ENCODE measurements at regions not wholly inside any gene's neighbourhood (a gene's known extent, or its start where the extent isn't known, plus 50 kb on each side); places are given as distances from the start of the nearest gene placed in this dataset.
A peak's percentile ranks its signal among the peaks of the same experiment; 100 is the strongest.
"Not testable (repeated sequence)": the region's sequence is repeated elsewhere in the genome, so short reads cannot be mapped to it uniquely, and the experiment has no call there.

DNA sequence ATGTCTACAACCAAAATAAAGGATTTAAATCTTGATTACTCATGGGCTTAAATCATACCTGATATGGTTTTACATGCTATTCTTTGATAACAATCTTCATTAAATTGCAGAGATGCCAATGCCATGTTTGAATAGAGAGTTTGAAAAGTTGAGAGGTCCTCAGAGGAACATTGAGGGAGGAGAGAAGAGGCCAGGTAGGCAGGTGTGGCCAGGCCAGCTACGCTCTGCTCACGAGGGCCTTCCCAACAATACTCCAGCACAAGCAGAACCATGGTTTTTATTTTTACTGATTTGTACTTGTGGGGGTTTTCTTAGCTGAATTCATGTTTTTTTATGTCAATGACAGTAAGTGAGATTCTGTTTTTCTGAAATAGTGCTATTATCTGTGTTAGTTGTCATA is 158.1 kb upstream of the RFC3 start:
- no peak overlapping the region for H3K4me3 ChIP-seq
- DNase-seq: no peak
- H3K9me3 ChIP-seq: no peaks in the 10 kb centered on the region
- H3K27me3 ChIP-seq: no peaks in the 10 kb centered on the region
- no peaks in the 10 kb centered on the region for H3K36me3 ChIP-seq
- intact Hi-C loops (cut with DNase I; ENCODE audit: low total_unique reads): no loop called here
- H3K27ac ChIP-seq: peak overlapping the region in 1 of 2 donors; percentile 8
- no peaks in the 10 kb centered on the region for H3K4me1 ChIP-seq
- TF ChIP-seq, protein P1, sequence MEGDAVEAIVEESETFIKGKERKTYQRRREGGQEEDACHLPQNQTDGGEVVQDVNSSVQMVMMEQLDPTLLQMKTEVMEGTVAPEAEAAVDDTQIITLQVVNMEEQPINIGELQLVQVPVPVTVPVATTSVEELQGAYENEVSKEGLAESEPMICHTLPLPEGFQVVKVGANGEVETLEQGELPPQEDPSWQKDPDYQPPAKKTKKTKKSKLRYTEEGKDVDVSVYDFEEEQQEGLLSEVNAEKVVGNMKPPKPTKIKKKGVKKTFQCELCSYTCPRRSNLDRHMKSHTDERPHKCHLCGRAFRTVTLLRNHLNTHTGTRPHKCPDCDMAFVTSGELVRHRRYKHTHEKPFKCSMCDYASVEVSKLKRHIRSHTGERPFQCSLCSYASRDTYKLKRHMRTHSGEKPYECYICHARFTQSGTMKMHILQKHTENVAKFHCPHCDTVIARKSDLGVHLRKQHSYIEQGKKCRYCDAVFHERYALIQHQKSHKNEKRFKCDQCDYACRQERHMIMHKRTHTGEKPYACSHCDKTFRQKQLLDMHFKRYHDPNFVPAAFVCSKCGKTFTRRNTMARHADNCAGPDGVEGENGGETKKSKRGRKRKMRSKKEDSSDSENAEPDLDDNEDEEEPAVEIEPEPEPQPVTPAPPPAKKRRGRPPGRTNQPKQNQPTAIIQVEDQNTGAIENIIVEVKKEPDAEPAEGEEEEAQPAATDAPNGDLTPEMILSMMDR (IDR thresholded peaks at IDR 0.05): no peak
- TF ChIP-seq POLR2A (IDR thresholded peaks at IDR 0.05): no peak

DNA sequence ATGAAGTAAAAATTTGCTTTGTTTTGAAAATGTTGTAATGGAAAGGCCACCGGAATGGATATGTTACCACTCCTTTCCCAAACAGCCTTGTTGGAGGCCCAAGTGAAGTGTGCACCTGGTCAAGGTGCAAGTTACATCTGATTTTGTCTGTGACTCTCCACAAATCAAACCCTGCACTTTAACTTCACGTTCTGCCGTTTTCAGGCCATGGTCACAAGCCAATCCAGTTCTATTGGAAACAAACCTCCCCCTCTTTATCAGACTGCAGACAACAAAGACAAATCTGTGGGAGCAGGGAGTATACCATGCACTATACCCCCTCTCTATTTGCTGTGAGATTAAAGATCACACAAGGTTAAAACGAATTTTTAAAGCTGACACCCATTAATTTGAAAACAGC is 155.6 kb upstream of the RFC3 start:
- Histone ChIP-seq H3K4me3 (no peak overlapping the region), H3K4me1 (no peaks in the 10 kb centered on the region), H3K27ac (no peak overlapping the region), H3K36me3 (no peaks in the 10 kb centered on the region), H3K27me3 (no peaks in the 10 kb centered on the region), H3K9me3 (no peaks in the 10 kb centered on the region)
- TF ChIP-seq, protein P1 (IDR thresholded peaks at IDR 0.05): no peak
- no peak for TF ChIP-seq POLR2A (IDR thresholded peaks at IDR 0.05)
- intact Hi-C loops (cut with DNase I; ENCODE audit: low total_unique reads): no loop called here
- DNase-seq: no peak

GRCh38 chr13:33665626-33666175 is 152.2 kb upstream of the RFC3 start:
- Histone ChIP-seq H3K9me3 (no peaks in the 10 kb centered on the region), H3K27ac (no peak overlapping the region), H3K36me3 (no peaks in the 10 kb centered on the region), H3K27me3 (no peaks in the 10 kb centered on the region), H3K4me1 (no peaks in the 10 kb centered on the region), H3K4me3 (no peak overlapping the region)
- intact Hi-C loops (cut with DNase I; ENCODE audit: low total_unique reads): no loop called here
- no peak for DNase-seq
- no peak for TF ChIP-seq POLR2A (IDR thresholded peaks at IDR 0.05)
- TF ChIP-seq, protein P1 (IDR thresholded peaks at IDR 0.05): no peak

DNA sequence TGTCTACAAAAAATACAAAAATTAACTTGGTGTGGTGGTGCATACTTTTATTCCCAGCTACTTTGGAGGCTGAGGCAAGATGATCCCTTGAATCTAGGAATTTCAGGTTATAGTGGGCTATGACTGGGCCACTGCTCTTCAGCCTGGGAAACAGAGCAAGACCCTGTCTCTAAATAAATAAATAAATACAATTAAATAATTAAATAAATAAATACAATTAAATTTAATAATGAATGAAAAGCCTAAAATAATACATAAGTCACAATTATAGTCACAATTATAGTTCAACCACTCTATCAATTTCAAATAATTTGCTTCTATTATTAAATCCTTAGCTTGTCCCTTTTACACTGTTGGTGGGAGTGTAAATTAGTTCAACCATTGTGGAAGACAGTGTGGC is 146.4 kb upstream of the RFC3 start:
- TF ChIP-seq, protein P1 (IDR thresholded peaks at IDR 0.05): no peak
- no peak for TF ChIP-seq POLR2A (IDR thresholded peaks at IDR 0.05)
- Histone ChIP-seq H3K27me3 (no peaks in the 10 kb centered on the region), H3K4me3 (no peak overlapping the region), H3K4me1 (no peaks in the 10 kb centered on the region), H3K9me3 (no peaks in the 10 kb centered on the region), H3K27ac (no peak overlapping the region), H3K36me3 (no peaks in the 10 kb centered on the region)
- no peak for DNase-seq
- intact Hi-C loops (cut with DNase I; ENCODE audit: low total_unique reads): no loop called here

GRCh38 chr13:33672022-33672421 is 145.9 kb upstream of the RFC3 start:
- H3K4me3 ChIP-seq; intact Hi-C loops (cut with DNase I; ENCODE audit: low total_unique reads); H3K36me3 ChIP-seq; DNase-seq; H3K4me1 ChIP-seq; H3K27me3 ChIP-seq; H3K27ac ChIP-seq; H3K9me3 ChIP-seq: not testable (repeated sequence)

Measured in uterus (tissue), 3 donors.